LNCaP clone FGC (cell line): ENCODE measurements at regions not wholly inside any gene's neighbourhood (a gene's known extent, or its start where the extent isn't known, plus 50 kb on each side); places are given as distances from the start of the nearest gene placed in this dataset.
"Not testable (repeated sequence)": the region's sequence is repeated elsewhere in the genome, so short reads cannot be mapped to it uniquely, and the experiment has no call there.

ENCODE experiments used
- DNase-seq: peaks from one replicate; pipeline ENCODE4 v3.0.0-alpha.2; 2011; ENCODE audit warnings: low read depth
- H3K4me3 ChIP-seq: 2 replicates; pipeline ENCODE4 v1.5.1; 2011; ENCODE audit warnings: mild to moderate bottlenecking, low read depth, low read length, control low read depth
- TF ChIP-seq, protein P1 (sequence below): IDR thresholded peaks from 2 replicates; pipeline ENCODE4 v1.5.1; 2012; ENCODE audit warnings: mild to moderate bottlenecking; ENCODE audit not compliant: control insufficient read depth, insufficient read depth; ENCODE audit errors: extremely low read depth

DNA sequence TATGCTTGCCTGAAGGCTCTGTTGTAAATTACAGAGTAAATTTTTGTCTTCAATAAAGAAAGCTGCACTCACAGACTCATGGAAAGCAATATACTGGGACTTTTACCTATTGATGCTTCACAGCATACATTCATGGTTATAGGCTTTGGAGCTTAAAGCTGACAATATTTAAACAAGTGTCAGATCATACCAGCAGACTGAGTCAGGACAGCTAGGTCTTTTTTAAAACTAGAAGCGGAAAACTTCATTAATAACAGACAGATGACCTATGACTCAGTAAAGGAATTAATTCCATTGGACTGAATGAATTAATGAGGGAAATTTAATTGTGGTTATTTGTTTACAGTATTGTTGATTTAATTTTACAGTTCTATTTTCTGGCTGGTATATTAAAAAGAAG, 165.8 kb upstream of the DGKB start:
- no peak for DNase-seq
- TF ChIP-seq, protein P1, sequence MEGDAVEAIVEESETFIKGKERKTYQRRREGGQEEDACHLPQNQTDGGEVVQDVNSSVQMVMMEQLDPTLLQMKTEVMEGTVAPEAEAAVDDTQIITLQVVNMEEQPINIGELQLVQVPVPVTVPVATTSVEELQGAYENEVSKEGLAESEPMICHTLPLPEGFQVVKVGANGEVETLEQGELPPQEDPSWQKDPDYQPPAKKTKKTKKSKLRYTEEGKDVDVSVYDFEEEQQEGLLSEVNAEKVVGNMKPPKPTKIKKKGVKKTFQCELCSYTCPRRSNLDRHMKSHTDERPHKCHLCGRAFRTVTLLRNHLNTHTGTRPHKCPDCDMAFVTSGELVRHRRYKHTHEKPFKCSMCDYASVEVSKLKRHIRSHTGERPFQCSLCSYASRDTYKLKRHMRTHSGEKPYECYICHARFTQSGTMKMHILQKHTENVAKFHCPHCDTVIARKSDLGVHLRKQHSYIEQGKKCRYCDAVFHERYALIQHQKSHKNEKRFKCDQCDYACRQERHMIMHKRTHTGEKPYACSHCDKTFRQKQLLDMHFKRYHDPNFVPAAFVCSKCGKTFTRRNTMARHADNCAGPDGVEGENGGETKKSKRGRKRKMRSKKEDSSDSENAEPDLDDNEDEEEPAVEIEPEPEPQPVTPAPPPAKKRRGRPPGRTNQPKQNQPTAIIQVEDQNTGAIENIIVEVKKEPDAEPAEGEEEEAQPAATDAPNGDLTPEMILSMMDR, result no peak
- H3K4me3 ChIP-seq, result no peak overlapping the region

DNA sequence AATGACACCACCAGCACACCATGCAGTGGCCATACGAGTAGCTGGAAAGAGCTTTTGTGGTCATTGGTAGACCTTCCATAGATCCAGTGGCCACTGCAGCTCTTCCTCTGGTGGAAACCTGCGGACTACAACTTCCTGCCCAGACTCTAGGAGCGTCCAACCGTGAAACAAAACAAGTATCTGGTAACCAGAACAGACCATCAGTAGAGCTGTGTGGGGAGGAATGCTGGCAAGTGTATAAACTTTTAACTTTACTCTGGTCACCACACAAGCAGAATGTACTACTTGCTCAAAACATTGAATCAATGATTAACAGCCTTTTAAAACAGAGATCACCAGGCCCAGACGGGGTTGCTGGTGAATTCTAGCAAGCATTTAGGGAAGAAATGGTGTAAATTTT, 154.7 kb upstream of the DGKB start:
- TF ChIP-seq, protein P1, result no peak
- no peak for DNase-seq

DNA sequence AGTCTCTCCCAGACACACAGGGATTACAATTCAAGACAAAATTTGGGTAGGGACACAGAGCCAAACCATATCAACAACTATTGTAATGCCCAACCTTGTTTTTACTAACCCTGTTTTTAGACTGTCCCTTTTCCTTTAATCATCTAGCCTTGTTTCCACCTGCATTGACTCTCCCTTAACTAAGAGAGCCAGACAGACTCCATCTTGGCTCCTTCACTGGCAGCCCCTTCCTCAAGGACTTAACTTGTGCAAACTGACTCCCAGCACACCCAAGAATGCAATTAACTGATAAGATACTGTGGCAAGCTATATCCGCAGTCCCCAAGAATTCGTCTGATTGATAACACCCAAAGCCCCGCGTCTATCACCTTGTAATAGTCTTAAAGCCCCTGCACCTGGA, 151.8 kb upstream of the DGKB start:
- H3K4me3 ChIP-seq, DNase-seq: not testable (repeated sequence)

More for the DNA sequence above, 154.7 kb upstream of the DGKB start:
- H3K4me3 ChIP-seq, result no peak overlapping the region

- DNase-seq, result no peak
- no peak overlapping the region for H3K4me3 ChIP-seq
- TF ChIP-seq, protein P1, result no peak
Observed at GRCh38 chr7:15049157-15049556, 146.6 kb upstream of the DGKB start.

DNA sequence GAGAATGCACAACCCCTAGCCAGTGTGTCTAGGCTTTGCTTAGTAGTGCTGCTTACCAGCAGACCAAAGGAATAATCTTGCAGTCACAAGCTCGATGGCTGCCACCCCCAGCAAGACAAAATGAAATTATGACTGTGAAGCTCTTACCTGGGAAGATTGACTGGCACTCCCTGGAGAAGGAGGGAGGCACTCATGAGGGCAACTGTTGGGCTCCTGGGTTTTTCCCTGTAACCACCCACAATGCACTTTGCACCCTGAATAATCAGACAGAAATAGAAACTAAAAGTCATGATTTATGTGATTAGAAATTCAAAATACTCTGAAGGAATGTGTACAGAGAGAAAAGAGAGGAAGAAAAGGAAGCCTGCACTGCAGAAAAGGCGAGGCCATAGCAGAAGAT, 144.3 kb upstream of the DGKB start:
- DNase-seq, result no peak
- TF ChIP-seq, protein P1, result no peak
- H3K4me3 ChIP-seq, result no peak overlapping the region

DNA sequence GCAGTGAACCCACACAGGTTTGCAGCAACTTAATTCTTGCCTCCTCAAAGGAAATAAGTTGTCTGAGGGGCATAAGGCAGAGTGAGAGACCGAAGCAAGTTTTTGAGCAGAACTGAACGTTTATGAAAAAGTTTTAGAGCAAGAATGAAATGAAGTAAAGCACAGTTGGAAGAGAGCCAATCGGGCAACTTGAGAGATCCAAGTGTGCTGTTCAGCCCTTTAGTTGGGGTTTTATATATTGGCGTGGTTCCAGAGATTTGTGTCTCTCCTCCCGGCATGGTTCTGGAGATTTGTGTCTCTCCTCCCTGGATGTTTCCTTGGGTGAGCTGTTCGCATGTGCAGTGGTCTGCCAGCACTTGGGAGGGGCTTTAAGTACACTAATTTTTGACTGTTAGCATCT, 141.4 kb upstream of the DGKB start:
- DNase-seq, result no peak
- H3K4me3 ChIP-seq, result no peak overlapping the region
- TF ChIP-seq, protein P1, result no peak

DNA sequence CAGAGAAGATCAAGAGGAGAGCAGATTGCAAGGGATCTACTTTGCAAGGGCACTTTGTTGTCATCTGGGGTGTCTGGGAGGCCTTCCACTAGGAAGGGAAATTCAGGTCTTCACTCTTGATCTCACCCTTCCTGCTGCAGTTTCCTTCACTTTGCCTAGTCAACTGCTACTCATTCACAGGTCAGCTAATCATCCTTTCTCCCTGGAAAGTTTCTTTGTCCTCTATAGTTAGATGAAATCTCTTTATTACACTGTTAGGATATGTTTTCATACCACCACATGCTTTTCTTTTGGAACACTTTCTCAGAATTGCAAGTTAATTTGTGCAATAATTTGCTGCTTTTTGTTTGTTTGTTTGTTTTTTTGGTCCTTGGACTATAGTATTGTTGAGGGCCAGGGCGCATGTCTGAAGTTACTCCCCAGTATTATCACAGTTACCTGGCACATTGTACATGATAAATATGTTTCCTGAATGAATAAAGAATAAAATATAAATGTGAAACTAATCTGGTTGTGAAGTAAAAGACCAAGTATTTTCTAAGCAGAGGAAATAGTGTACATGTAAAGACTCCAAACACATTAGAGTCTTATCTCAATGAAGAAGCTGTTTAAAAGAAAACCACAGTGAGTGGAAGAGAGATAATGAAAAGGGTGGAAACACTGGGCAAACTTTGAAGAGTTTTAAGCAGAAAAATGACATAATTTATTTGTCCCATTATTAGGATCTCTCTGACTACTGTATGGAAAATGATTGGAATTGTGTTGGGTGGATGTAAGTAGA, 139.9 kb upstream of the DGKB start:
- TF ChIP-seq, protein P1, result no peak
- H3K4me3 ChIP-seq, result no peak overlapping the region
- no peak for DNase-seq
